CD4-positive, alpha-beta T cell (primary cell): ENCODE measurements at regions not wholly inside any gene's neighbourhood (a gene's known extent, or its start where the extent isn't known, plus 50 kb on each side); places are given as distances from the start of the nearest gene placed in this dataset.

Experiments used
- ATAC-seq: fragments of 200-7000 bp; cut with Tn5 transposase; one replicate; pipeline ENCODE4 v1.10.0; 2022; ENCODE audit warnings: mild to moderate bottlenecking; ENCODE audit not compliant: poor library complexity
- CTCF ChIA-PET: fragments of 350-600 bp; sonication (Branson Sonifier 250); formaldehyde crosslinking; loops from one replicate; lab custom pipeline; 2021; ENCODE audit warnings: antibody characterized with exemption, inconsistent platforms; lab: Charles Lee
- POLR2A ChIA-PET: fragments of 350-600 bp; sonication (Branson Sonifier 250); formaldehyde crosslinking; loops from one replicate; lab custom pipeline; 2021; ENCODE audit warnings: antibody characterized with exemption, inconsistent platforms; lab: Charles Lee
- DNase-seq, 14 experiments: peaks; one replicate each; pipeline ENCODE4 v3.0.0-alpha.2; 2013 to 2020; ENCODE audit warnings: mixed read lengths in 2 of 14
- H3K27ac ChIP-seq, 2 donors: one replicate each; pipeline versions ENCODE4 v1.5.1 to v1.7.0; 2013; ENCODE audit warnings: low read length in 2 of 2, low read depth in 1 of 2, mild to moderate bottlenecking in 1 of 2
- H3K27me3 ChIP-seq, 2 experiments: 1 replicate in 1 of 2; 2 replicates in 1 of 2; pipeline versions ENCODE4 v1.6.1 to v1.7.0; 2013; ENCODE audit warnings: low read length in 2 of 2, control low read depth in 1 of 2, mild to moderate bottlenecking in 1 of 2, moderate library complexity in 1 of 2; ENCODE audit not compliant: insufficient read depth in 2 of 2, control insufficient read depth in 1 of 2
- H3K36me3 ChIP-seq: one replicate; pipeline ENCODE4 v1.6.1; 2013; ENCODE audit warnings: low read length, control low read depth; ENCODE audit not compliant: insufficient read depth
- H3K4me1 ChIP-seq: one replicate; pipeline ENCODE4 v1.6.1; 2013; ENCODE audit warnings: low read length, control low read depth; ENCODE audit not compliant: insufficient read depth
- H3K4me3 ChIP-seq: one replicate; pipeline ENCODE4 v1.5.1; 2013; ENCODE audit warnings: mild to moderate bottlenecking, low read length, moderate library complexity
- H3K9me3 ChIP-seq, 2 experiments: 1 replicate in 1 of 2; 2 replicates in 1 of 2; pipeline versions ENCODE4 v1.6.1 to v1.7.0; 2013; ENCODE audit warnings: low read length in 2 of 2, mild to moderate bottlenecking in 2 of 2, control low read depth in 1 of 2, moderate library complexity in 1 of 2; ENCODE audit not compliant: control insufficient read depth in 1 of 2, insufficient read depth in 1 of 2
- H3K27ac Mint-ChIP-seq: one replicate; pipeline ENCODE4 v1.8.0; 2020; ENCODE audit warnings: mixed read lengths
- H3K27me3 Mint-ChIP-seq: one replicate; pipeline ENCODE4 v1.8.0; 2021; ENCODE audit warnings: mixed read lengths
- H3K36me3 Mint-ChIP-seq: one replicate; pipeline ENCODE4 v1.8.0; 2021; ENCODE audit warnings: low read depth, mixed read lengths
- H3K4me1 Mint-ChIP-seq: one replicate; pipeline ENCODE4 v1.8.0; 2021; ENCODE audit warnings: low read depth, mixed read lengths
- H3K4me3 Mint-ChIP-seq: one replicate; pipeline ENCODE4 v1.8.0; 2020; ENCODE audit warnings: mild to moderate bottlenecking, mixed read lengths
- H3K9me3 Mint-ChIP-seq: one replicate; pipeline ENCODE4 v1.8.0; 2020; ENCODE audit warnings: mixed read lengths
- intact Hi-C, 2 experiments: fragments of 100-400 bp; cut with DNase I in 1 of 2; cut with micrococcal nuclease in 1 of 2; formaldehyde crosslinking; loops; one replicate each; pipeline versions ENCODE4 v1.15.1 to v1.9.0; 2023 to 2025; cut with DNase I, micrococcal nuclease
- TF ChIP-seq, protein P1 (sequence below): fragments of 200-600 bp; IDR thresholded peaks from one replicate; pipeline ENCODE4 v1.8.0; 2022; ENCODE audit warnings: antibody characterized with exemption, mild to moderate bottlenecking

DNA sequence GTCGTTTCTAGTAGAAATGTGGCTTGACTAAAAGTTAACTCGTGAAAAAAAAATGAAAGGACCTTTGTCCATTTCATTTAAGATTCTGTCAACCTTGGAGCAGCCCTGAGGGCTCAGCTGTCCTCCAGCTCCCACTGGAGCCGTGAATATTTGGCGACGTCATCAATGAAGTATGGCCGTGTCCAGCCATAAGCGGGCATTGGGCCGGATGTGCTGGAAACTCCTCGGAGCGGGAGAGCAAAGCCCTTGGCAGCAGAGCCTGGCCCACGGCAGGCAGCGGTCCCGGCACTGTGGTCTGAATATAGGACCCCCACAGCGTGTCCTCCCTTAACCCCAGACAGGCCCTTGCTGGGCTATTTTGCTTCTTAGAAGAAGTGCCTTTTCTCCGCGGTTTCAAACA lies 50.0 kb downstream of the JAKMIP3 start:
- Mint-ChIP-seq H3K27me3 (no peaks in the 10 kb centered on the region), H3K27ac (no peak overlapping the region), H3K9me3 (no peaks in the 10 kb centered on the region), H3K4me3 (no peak overlapping the region), H3K4me1 (no peaks in the 10 kb centered on the region), H3K36me3 (no peaks in the 10 kb centered on the region)
- DNase-seq (peak in 1 of 14 experiments; percentile 23), ATAC-seq (no peak)
- Histone ChIP-seq H3K36me3 (no peaks in the 10 kb centered on the region), H3K4me1 (no peaks in the 10 kb centered on the region), H3K9me3 (peaks cover 0 to 5% of the 10 kb centered on the region in 2 experiments), H3K4me3 (no peak overlapping the region), H3K27ac (no peak overlapping the region), H3K27me3 (no peaks in the 10 kb centered on the region)
- POLR2A ChIA-PET, result no interaction called here
- intact Hi-C loops, result no loop called here
- CTCF ChIA-PET, result no interaction called here
- TF ChIP-seq, protein P1, sequence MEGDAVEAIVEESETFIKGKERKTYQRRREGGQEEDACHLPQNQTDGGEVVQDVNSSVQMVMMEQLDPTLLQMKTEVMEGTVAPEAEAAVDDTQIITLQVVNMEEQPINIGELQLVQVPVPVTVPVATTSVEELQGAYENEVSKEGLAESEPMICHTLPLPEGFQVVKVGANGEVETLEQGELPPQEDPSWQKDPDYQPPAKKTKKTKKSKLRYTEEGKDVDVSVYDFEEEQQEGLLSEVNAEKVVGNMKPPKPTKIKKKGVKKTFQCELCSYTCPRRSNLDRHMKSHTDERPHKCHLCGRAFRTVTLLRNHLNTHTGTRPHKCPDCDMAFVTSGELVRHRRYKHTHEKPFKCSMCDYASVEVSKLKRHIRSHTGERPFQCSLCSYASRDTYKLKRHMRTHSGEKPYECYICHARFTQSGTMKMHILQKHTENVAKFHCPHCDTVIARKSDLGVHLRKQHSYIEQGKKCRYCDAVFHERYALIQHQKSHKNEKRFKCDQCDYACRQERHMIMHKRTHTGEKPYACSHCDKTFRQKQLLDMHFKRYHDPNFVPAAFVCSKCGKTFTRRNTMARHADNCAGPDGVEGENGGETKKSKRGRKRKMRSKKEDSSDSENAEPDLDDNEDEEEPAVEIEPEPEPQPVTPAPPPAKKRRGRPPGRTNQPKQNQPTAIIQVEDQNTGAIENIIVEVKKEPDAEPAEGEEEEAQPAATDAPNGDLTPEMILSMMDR, result no peak

DNA sequence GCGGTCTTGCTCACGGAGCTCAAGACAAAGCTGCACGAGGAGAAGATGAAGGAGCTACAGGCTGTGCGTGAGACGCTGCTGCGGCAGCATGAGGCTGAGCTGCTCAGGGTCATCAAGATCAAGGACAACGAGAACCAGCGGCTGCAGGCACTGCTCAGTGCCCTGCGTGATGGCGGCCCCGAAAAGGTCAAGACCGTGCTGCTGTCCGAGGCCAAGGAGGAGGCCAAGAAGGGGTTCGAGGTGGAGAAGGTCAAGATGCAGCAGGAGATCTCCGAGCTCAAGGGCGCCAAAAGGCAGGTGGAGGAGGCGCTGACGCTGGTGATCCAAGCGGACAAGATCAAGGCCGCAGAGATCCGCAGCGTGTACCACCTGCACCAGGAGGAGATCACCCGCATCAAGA lies 51.4 kb downstream of the JAKMIP3 start:
- no peaks in the 10 kb centered on the region for H3K27me3 Mint-ChIP-seq
- no peak for DNase-seq
- intact Hi-C loops, result no loop called here
- TF ChIP-seq, protein P1, result no peak
- no peak overlapping the region for H3K27ac Mint-ChIP-seq
- no peaks in the 10 kb centered on the region for H3K36me3 ChIP-seq
- no peaks in the 10 kb centered on the region for H3K9me3 Mint-ChIP-seq
- no peak overlapping the region for H3K4me3 Mint-ChIP-seq
- CTCF ChIA-PET, result no interaction called here
- H3K4me1 ChIP-seq, result no peaks in the 10 kb centered on the region
- peaks cover 0 to 5% of the 10 kb centered on the region in 2 experiments for H3K9me3 ChIP-seq
- no peak overlapping the region for H3K4me3 ChIP-seq
- H3K27ac ChIP-seq, result no peak overlapping the region
- no peaks in the 10 kb centered on the region for H3K36me3 Mint-ChIP-seq
- H3K4me1 Mint-ChIP-seq, result no peaks in the 10 kb centered on the region
- no peak for ATAC-seq
- H3K27me3 ChIP-seq, result peaks cover 0 to 3% of the 10 kb centered on the region in 2 experiments
- POLR2A ChIA-PET, result no interaction called here

DNA sequence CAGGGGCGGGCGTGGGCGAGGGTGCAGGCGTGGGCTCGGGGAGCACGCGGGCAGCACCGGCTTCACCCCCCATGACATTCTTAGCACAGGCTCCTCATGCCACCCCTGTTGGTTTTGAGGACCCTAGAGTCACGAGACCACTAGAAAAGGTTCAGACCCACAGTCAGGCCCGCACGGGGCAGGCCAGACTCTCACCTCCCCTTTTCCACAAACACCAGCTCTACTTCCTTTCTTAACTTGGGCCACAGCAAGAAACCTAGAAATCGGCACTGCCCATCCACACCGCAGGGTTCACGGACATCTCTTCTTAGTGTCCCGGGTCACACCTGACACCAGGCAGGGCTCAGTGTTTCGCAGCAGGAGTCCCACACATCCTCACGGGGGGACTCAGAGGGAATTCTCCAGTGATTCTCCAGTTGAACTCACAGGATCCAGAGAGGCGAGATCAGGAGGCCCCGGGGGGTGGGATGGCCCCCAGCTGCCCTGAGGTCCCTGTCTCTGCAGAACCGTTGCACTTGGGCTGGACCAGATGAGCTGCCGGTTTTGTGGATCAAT lies 52.0 kb downstream of the JAKMIP3 start:
- DNase-seq (no peak), ATAC-seq (no peak)
- no peaks in the 10 kb centered on the region for H3K9me3 Mint-ChIP-seq
- CTCF ChIA-PET, result no interaction called here
- H3K4me1 Mint-ChIP-seq, result no peaks in the 10 kb centered on the region
- no peaks in the 10 kb centered on the region for H3K36me3 ChIP-seq
- POLR2A ChIA-PET, result no interaction called here
- H3K4me3 ChIP-seq, result no peak overlapping the region
- H3K27ac Mint-ChIP-seq, result no peak overlapping the region
- H3K9me3 ChIP-seq, result peaks cover 0 to 5% of the 10 kb centered on the region in 2 experiments
- no peaks in the 10 kb centered on the region for H3K27me3 Mint-ChIP-seq
- H3K36me3 Mint-ChIP-seq, result no peaks in the 10 kb centered on the region
- intact Hi-C loops, result no loop called here
- TF ChIP-seq, protein P1, result no peak
- H3K27ac ChIP-seq, result no peak overlapping the region
- H3K4me3 Mint-ChIP-seq, result no peak overlapping the region
- H3K27me3 ChIP-seq, result peaks cover 0 to 3% of the 10 kb centered on the region in 2 experiments
- no peaks in the 10 kb centered on the region for H3K4me1 ChIP-seq
